ENCODE measurements at regions not wholly inside any gene's neighbourhood (a gene's known extent, or its start where the extent isn't known, plus 50 kb on each side); places are given as distances from the start of the nearest gene placed in this dataset.
"Not testable (repeated sequence)": the region's sequence is repeated elsewhere in the genome, so short reads cannot be mapped to it uniquely, and the experiment has no call there.

DNA sequence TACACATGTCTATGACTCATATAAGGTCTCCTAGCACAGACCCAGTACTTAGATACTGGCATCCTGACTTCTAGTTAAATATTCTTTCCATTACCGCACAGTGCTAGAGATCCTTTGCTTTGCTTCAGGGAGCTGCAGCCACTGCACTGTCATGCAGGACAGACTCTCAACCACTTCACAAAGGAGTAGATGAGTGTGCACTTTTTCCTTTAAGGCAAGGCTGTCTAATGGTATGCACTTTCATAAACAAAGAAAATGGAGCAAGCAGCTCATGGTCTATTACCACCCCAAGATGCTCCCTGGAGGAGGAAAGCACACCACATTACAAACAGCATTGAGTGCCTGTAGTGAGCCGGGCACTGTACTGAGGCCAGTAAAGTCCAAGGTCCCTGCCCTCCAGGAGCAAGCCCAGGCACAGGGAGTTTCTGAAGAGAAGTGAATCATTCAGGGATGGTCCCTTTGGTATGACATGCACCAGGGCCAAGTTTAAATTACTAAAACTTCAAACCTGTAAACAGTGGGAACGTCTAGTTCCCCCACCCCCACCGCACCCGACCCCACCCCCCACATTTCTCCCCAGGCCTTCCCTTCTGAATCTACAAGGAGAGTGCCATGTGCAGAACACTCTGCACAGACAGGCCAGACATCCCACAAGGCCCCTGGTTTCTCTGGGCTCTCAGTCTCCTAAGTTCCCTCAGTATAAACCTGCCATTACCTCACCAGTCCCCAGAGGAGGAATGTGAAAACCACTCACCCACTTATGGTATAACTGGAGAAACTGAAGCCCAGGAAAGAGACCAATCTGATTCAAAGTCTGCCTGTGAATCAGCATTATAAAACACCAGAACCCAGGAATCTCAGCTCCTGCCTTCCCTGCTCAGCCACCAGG lies 107.8 kb upstream of the BCL6 start:
- DNase-seq (ENCODE audit: low read depth) = no peak

DNA sequence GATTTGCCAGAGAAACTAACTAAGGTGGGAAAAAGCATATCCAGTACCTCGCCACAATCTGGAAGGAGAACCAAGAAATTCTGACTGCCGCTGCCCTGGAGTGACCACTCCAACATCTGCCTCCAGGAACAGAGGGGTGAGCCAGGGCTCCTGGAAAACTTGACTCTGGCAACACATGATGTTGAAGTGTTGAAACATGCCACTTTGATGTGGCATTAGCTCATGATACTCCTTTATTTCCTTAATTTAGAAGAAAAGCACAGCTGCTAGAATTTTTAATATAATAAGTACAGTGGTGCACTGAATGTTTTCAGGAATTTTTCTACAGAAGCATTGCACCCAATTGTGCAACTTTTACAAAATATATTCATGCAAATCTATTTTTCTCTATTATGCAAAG lies 109.9 kb upstream of the BCL6 start:
- DNase-seq (ENCODE audit: low read depth) = no peak

- DNase-seq (ENCODE audit: low read depth) = no peak
These were observed 111.3 kb upstream of the BCL6 start for GRCh38 chr3:187856555-187856954.

- DNase-seq (ENCODE audit: low read depth) = no peak
These were observed 112.8 kb upstream of the BCL6 start for GRCh38 chr3:187858041-187858440.

GRCh38 chr3:187858711-187859110 lies 113.4 kb upstream of the BCL6 start:
- no peak for DNase-seq (ENCODE audit: low read depth)

GRCh38 chr3:187862701-187863277 lies 117.5 kb upstream of the BCL6 start:
- not testable (repeated sequence) for DNase-seq (ENCODE audit: low read depth)

GRCh38 chr3:187870360-187871203 lies 125.3 kb upstream of the BCL6 start:
- DNase-seq (ENCODE audit: low read depth) = no peak

- DNase-seq (ENCODE audit: low read depth) = no peak
These were observed 125.9 kb upstream of the BCL6 start for GRCh38 chr3:187871204-187871591.

DNA sequence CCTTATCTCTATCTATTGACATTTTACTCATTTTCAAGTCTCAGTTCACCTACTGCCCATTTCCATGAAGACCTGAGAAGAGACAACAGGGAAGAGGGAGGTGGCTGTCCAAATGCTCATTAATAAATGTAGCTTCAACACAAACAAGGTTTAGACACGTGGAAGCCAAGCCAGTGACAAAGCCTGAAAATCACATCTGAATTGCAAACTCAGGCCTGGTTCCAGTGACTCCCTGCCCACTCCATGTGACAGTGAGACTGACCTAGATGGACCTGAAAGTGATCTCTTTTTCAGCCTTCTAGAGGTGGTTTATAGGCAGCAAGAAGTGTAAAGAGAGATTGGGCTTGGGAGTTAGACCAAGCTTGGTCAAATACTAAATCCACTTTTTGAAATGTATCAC lies 126.6 kb upstream of the BCL6 start:
- DNase-seq (ENCODE audit: low read depth) = no peak

DNA sequence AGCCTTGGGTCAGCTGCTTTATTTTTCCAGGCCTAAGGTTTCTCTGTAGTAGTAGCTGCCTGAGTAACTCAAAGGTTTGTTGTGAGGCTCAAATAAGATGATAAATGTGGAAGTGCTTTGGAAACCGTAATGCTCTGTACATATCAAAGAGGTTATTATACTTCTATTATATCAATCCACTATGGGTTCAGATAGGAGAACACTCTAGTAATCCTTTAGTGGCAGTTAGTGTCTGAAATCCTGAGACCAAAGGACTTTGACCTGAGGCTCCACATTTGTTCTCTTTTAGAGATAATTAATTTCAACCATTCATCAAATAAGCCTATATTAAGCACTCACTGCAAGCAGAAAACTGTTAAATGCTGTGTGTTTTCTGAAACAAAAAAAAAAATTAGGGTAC lies 128.6 kb upstream of the BCL6 start:
- no peak for DNase-seq (ENCODE audit: low read depth)

GRCh38 chr3:187875863-187876262 lies 130.6 kb upstream of the BCL6 start:
- DNase-seq (ENCODE audit: low read depth) = no peak

DNA sequence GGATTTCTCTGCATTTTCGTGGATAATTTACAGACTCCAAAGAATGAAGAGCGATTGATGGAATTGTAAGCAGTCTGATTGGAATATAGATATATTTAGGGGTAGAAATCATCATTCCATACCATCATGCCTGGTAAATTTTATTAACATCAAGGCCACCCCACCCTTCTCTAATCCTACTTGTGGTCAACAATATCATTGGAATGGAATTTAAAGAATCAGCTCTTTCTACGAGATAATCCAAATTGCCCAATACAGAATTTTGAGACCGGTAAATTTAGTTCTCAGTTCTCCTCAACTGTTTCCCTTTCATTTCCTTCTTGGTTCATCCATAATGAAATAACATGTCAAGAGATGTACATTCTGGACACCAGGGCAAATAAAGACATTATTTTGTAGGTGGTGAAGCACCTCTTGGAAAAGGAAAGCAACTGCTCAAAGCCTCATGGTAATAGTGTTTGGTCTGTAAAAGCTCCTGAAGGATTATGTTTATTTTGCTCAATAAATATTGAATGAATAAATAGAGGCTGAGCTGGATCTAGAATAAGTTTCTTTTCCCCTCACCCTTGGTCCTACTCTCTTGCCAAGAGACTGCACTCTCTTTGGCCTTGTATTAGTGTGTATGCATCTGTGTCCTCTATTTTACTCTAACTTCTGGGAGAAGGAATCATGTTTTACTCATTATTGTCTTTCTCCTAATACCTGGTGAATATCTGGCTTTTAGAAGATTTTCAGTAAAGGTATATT lies 133.7 kb upstream of the BCL6 start:
- DNase-seq (ENCODE audit: low read depth) = no peak

- no peak for DNase-seq (ENCODE audit: low read depth)
These were observed 135.2 kb upstream of the BCL6 start for GRCh38 chr3:187880441-187880840.

DNA sequence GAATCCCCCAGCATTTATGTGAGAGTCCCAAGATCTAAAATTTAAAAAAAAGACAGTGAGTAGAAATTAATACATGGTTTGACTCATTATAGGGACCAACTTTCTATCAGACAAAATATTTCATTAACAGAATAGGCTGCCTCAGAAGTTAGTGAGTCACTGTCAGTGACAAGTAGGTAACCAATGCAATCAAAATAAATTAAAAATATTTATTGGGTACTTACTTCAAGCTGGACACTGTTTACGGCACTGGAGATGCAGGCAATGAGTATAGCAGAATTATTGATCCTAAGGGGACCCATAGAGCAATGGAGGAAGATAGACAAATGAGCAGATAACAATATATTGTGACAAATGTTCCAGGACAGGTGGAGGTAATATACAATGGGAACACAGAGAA lies 135.6 kb upstream of the BCL6 start:
- no peak for DNase-seq (ENCODE audit: low read depth)

- DNase-seq (ENCODE audit: low read depth) = no peak
These were observed 143.4 kb upstream of the BCL6 start for GRCh38 chr3:187888701-187889100.

- DNase-seq (ENCODE audit: low read depth) = no peak
These were observed 143.8 kb upstream of the BCL6 start for GRCh38 chr3:187889106-187889505.

- no peak for DNase-seq (ENCODE audit: low read depth)
These were observed 144.5 kb upstream of the BCL6 start for GRCh38 chr3:187889601-187890404.

- not testable (repeated sequence) for DNase-seq (ENCODE audit: low read depth)
These were observed 145.1 kb upstream of the BCL6 start for GRCh38 chr3:187890405-187890752.

GRCh38 chr3:187896646-187897045 lies 151.4 kb upstream of the BCL6 start:
- DNase-seq (ENCODE audit: low read depth) = no peak

DNA sequence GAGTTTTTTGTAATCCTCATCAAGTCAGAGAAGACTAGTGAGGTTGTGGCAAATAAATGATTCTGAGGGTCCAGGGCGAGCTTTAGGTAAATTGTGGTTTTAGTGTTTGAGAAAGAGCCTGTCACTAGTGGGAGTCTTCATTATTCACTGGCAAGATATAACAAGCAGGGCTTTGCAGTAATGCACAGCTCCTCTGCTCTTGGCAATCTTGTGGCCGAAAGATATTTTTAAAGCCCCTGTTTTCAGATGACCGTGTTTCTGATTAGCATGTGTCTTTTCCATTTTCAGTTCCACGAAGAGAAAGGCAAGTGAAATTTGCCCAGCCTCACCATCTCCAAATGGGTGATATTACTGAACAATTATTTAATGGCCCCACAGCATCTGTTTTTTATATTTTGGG lies 154.0 kb upstream of the BCL6 start:
- DNase-seq (ENCODE audit: low read depth) = no peak

DNA sequence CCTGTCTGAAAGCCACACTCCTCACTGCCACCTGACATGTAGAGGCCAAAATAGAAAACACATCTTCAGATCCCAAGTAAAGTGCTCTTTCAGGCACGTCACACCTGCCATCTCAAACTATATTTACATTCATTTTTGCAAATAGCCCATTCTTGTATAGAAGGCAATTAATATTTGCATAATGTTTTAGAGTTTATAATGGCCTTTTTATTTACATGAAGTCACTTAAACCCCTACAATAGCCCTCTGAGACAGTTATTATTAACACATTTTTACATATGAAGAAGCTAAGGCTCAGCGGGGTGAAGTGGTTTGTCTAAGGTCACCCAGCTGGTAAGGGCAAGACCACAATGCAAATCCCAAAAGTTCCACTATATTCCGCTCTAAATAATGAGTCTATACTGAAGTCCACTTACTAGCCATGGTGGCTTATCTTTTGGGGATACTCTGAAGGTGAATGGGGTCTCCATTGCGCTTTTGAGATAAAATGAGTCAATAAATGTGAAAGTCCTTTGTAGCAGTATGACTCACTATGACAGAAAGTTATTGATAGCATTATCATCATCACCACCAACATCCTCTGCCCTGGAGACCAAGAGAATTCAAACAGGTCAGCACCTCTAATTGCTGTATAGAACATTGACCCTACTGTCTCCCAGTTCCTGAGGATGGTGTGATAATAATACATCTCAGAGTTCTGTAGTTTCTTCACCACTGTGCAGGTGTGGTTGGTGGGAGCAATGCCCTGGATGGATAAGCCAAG lies 155.9 kb upstream of the BCL6 start:
- DNase-seq (ENCODE audit: low read depth) = no peak
